SK-N-SH treated with all-trans-retinoic acid at 6 μM for 48 hours (cell line): ENCODE measurements at regions not wholly inside any gene's neighbourhood (a gene's known extent, or its start where the extent isn't known, plus 50 kb on each side); places are given as distances from the start of the nearest gene placed in this dataset.

Experiments used
- TOX ChIP-seq: fragments of 250-450 bp; sonication (Bioruptor Pico); IDR thresholded peaks from 2 replicates; pipeline ENCODE4 v1.8.0; 2021; ENCODE audit warnings: mild to moderate bottlenecking, moderate library complexity, borderline replicate concordance
- ZFP3 ChIP-seq: fragments of 250-450 bp; sonication (Bioruptor Pico); IDR thresholded peaks from 2 replicates; pipeline ENCODE4 v1.5.0; 2020; ENCODE audit warnings: mild to moderate bottlenecking, moderate library complexity
- ZNF8 ChIP-seq: fragments of 450-650 bp; formaldehyde crosslinking; IDR thresholded peaks from 2 replicates; pipeline ENCODE4 v1.5.0; 2020; ENCODE audit warnings: mild to moderate bottlenecking, moderate library complexity

- TF ChIP-seq ZNF8 (CRISPR knock-in tag) (no peak), TOX (no peak), ZFP3 (CRISPR knock-in tag) (no peak)
These were observed 289.9 kb downstream of the GASK1B start for GRCh38 chr4:157882901-157883300.
